Loucy (cell line): ENCODE measurements at regions not wholly inside any gene's neighbourhood (a gene's known extent, or its start where the extent isn't known, plus 50 kb on each side); places are given as distances from the start of the nearest gene placed in this dataset.

ENCODE experiments used
- CTCF ChIP-seq: fragments of 200-600 bp; sonication (generic); conservative IDR thresholded peaks from 2 replicates; pipeline ENCODE4 v1.5.1; 2014; ENCODE audit warnings: mild to moderate bottlenecking, antibody characterized with exemption, low read length
- EZH2phosphoT487 ChIP-seq: fragments of 200-600 bp; IDR thresholded peaks from 2 replicates; pipeline ENCODE4 v1.6.1; 2018; ENCODE audit warnings: antibody characterized with exemption, mild to moderate bottlenecking, moderate library complexity, borderline replicate concordance

- TF ChIP-seq CTCF (no peak), EZH2phosphoT487 (no peak)
Observed at GRCh38 chr22:17305076-17305475, 64.2 kb upstream of the CECR2 start.
